Stimulated activated CD4-positive, alpha-beta T cell treated with anti-CD3 and anti-CD28 coated beads, Interleukin-15, amount 100 ng/mL, for 24 hours (primary cell): ENCODE measurements at regions not wholly inside any gene's neighbourhood (a gene's known extent, or its start where the extent isn't known, plus 50 kb on each side); places are given as distances from the start of the nearest gene placed in this dataset.
"Not testable (repeated sequence)": the region's sequence is repeated elsewhere in the genome, so short reads cannot be mapped to it uniquely, and the experiment has no call there.

ENCODE experiments used
- DNase-seq: peaks from one replicate; pipeline ENCODE4 v3.0.0-alpha.2; 2020

DNA sequence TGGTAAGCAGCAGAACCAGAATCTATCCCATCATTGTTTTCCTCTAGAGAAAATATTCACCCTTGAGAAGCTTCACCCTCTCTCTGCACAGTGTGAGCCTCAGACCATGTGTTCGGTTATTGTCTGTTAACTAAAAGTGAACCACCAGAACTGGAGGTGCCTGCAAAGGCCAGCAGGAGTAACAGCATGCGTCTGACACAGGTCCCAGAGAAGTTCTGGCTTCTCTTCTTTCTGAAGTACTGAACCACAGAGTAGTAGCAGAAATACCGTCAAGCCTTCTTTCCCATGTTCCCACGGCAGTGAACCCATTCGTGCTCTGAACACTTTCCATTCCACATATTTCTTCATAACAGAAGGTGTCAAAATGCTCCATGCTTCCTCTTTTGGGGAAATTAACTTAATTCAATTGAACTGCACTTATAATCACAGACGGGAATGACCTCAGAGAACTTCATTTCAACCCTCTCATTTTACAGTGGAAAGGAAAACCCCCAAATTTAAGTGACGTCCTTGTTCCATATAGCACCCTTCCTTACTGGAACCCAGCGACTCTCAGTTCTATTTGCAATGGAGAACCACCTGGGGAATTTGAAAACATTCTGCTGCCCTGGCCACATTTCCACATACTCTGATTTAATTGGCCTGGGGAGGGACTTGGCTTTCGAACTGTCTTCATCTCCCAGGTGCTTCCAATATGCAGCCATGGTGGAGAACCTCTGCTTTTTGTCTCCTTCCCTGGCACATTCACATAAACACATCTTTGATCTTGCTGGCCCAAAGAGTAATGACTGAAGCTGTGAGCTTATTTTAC is 519.1 kb downstream of the RNF144A start:
- DNase-seq: peak; percentile 41

DNA sequence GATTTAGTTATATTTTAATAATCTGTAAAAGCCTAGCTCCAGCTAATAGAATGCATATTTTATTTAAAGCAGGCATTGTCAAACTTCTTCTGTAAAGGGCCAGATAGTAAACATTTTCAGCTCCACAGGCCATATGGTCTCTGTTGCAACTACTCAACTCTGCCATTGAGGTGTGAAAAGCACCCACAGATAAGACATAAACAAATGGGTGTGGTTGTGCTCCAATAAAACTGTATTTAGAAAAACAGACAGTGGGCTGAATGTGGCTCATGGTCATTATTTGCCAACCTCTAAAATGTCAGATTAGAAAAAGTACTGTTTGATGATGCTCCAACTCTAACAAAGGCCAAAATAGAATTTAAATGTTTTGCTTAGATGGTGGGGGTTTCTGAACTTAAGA is 519.9 kb downstream of the RNF144A start:
- DNase-seq: no peak

DNA sequence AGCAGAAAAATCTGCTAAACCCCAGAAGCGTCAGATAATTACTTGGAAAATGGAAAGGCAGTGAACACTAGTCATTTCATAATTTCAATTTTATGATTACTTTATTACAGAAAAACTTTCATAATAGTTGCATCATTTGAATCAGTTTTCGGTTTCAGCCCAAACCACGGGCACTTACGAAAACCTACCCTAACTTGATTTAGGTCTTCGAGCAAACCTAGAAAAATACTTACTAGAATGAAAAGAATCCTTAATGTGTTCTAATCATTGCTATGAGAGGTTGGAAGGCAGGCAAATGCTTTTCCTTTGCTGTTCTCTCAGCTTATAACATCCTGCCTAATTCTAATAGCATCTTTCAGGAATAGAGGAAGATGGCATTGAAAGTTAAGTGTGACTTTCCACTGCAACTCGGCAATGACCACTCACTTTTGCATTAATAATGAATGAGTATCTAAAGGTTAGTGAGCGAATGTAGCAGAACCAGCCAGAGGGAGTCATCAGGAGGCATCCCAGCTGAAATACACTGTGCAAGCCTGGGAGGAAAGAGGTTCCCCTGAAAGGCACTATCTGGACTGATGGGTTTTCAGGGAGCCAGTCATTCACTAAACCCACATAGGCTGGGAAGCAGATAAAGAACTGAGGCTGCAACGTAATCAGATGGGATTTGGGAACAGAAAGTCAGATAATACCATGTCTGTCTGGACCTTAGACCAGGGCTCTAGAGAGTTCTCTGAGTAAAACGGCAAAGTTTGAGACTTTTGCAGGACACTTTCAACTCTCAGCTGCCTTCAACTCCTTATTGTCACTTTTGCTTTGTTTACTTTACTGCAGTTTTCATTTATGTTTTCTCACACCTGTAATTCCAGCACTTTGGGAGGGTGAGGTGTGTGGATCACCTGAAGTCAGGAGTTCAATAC is 520.8 kb downstream of the RNF144A start:
- DNase-seq: peak; percentile 58

DNA sequence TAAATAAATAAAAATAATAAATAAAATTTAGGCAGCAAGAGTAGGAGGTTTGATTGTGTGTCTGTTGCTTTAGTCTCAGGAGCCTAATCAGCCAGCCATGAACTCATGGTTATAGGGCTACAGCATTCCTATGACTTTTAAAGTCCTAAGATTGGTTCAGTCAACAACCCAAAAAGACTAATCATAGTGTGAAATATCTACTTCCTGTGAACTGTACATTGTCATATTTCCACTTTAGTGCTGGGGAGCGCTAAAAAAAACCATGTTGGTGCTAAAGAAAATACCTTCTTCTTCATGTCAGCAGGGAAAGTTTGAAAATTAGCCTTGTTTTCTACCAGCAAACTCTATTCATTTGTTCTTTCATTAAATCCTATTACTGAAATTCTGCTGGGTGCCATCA is 521.6 kb downstream of the RNF144A start:
- no peak for DNase-seq

DNA sequence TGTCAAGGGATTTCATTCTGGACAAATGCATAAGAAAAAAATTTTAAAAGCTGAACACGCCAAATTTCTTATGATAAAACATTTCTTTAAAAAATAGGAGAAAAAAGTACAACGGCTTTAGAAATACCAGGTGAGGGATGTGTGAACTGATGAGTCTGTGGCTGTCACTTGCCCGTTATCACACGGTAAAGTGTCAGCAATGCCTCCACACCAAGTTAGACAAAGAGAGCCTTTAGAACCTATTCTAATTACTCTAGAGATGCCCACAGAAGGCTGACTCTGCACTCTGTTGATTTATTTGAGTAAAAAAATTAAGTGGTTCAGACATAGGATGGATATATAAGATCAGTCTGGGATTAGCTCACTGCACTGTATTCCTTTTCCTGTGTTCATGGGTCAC is 523.8 kb downstream of the RNF144A start:
- DNase-seq: no peak

DNA sequence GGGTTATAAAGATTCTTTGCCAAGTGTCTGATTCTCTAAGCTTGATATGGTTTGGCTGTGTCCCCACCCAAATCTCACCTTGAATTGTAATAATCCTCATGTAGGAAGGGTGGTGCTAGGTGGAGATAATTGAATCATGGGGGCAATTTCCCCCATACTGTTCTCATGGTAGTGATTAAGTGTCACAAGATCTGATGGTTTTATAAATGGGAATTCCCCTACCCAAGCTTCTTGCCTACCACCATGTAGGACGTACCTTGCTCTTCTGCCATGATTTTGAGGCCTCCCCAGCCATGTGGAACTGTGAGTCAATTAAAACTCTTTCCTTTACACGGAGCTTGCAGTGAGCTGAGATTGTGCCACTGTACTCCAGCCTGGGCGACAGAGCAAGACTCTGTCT is 524.6 kb downstream of the RNF144A start:
- DNase-seq: not testable (repeated sequence)

DNA sequence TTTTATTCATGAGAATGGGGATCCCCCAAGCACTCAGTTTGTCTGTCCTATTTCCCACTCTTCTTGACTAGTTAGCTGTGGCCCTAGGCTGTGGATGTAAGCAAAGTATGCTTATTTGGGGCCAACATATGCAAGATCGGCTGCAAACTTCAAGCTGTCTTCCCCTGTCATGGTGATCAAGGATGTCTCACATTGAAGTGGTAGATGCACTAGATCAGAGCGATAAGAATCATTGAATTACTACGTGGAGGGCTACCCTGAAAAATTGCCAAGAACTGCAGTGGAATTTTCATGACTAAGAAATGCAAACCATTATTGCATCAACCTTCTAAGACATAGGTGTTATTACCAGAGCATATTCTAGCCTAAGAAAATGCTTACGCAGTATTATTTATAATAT is 527.4 kb downstream of the RNF144A start:
- DNase-seq: no peak

DNA sequence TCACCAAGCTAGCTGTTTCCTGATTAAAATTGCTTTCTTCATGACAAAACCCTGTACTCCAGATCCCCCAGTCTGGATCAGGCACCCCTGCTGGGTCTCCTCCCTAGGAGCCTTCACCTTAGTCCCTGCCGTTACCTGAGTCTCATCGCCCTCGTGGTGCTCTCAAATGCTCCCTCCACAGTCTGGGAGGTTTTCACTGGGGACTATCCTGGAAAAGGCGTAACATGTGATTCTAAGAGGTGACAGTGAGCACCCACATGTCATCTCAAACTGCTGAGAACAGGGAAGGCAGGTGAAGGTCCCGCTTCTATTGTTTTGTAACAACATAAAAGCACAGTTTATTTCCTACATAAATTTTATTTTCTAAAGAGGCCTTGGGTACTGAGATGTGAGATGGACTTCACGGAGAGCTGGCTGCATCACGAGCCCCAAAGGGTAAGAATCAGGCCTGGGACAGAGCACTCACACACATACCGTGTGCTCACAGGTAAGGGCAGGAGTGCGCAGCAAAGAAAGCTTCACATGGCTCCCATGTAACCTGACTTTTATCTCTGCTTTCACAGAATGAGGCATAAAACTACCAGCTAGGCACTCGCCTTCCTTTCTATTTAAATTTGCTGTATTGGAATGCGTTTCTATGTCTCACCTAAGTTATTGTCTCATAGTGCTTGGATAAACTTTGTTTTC is 531.5 kb downstream of the RNF144A start:
- DNase-seq: no peak

DNA sequence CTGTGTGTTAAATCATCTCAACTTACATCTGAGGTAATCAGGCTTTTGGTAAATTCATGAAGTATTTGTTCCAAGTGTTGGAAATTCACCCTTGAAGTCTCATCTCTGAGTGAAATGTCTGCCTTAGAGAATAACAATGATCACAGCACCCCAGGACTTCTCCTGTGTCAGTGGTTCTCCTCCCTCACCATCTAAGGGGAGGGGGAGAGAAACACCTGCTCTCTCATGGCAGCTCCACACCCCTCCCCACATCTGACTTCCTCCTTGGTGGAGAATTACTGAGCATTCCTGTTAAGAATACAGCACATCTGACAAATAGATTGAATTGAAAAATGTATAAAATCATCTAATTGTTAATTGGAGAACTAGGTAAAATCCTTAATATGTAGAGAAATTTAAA is 532.1 kb downstream of the RNF144A start:
- DNase-seq: no peak

DNA sequence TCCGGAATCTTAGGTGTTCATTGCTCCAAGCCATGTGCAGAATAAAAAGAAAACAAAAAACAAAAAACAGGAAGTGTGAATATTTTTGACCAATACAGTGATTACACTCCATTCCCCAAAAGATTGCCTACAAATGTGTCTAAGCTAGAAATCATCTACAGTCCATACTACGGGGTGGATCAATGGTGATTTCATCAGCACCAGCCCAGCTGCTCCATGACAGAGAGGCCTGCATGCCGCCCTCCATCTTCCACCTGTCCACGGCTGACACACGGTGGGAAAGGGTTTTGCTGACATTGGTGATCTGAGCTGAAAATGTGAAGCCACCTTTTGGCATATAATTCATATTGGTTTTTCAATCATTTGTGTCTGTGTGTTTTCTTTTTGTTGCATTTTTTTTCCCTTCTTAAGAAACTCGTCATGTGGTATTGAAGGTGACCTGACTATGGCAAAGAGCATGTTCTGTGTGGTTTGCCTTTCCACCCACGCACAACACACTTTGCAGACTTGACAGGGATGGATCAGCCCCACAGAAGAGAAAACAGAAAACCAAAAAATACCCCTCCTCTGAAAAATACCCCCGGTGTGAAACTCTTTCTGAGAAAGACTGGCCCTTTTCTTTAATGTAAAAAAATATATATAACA is 533.1 kb downstream of the RNF144A start:
- DNase-seq: peak; percentile 78

DNA sequence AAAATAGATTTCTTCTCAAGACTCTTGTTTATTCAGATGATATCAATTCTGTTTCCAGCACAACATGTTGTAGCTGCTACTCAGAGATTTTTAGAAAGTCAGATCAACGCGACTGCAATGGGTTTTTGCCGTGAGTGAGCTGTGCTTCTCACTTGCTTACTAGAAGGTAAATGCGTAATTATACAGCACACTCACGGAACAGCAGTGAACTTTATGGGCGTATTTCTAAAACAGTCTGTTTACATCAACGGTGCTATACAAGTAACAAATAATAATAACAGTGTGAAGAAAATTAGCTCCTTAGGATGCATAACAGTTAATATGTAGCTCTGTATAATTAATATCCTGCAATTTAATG is 533.6 kb downstream of the RNF144A start:
- DNase-seq: peak; percentile 45

DNA sequence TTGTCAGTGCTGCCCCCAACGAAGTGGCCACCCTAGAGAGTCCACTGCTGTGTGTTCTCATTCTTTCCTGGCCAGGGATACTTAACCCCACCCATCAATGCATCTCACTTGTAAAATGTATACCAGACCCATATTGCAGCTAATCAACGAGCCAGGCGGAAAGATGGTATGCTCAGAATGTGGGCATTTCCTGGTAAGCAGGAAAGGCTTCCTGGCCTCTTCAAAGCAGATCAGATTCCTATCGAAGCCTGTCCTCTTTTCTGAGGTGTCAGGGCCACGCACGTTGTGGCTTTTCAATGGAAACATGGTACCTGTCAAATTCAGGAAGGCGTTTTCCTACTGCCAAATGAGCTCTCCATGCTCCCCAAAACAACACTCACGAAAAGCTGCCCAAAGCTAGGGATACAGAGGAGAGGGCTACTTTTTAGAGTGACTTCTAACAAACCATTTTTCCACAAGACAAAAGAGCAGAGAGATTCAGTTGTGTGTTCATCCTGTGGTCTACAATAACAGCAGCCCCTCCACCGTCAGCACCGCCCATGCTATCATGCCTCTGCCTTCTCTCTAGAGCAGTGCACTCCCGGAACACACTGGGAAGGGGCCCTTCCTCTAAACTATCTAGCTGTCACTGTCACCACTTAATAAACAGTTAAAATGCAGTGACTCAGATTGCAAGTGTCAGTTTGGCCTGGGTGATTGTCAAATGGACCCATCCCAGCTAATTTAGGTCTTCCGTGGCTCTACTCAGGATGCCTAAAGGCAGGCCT is 535.1 kb downstream of the RNF144A start:
- DNase-seq: peak; percentile 46

DNA sequence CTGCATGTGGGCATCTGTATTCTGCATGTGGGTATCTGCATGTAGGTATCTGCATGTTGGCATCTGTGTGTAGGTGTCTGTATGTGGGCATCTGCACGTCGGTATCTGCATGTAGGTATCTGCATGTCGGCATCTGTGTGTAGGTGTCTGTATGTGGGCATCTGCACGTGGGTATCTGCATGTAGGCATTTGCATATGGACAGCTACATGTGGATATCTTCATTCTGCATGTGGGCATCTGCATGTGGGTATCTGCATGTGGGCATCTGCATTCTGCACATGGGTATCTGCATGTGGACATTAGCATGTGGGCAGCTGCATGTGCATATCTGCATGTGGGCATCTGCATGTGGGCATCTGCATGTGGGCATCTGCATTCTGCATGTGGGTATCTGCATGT is 537.4 kb downstream of the RNF144A start:
- DNase-seq: no peak

DNA sequence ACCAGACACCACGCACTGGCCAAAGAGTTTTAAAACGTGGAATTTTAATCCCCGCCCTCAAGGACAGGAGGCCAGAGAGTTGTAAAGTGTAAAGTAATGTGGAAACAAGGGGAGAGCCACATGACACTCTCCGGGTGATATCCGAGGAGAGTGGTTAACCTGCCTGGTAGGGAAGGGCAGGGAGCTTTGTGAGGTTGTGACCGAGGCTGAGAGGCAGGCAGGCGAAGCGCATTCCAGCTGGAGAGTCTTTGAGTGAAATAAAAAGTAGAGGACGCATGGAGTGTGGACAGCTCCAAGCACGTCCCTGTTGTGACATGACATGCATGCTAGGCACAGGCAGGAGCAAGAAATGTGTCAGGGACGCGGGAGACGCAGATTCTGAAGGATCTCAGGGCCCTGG is 539.5 kb downstream of the RNF144A start:
- no peak for DNase-seq

DNA sequence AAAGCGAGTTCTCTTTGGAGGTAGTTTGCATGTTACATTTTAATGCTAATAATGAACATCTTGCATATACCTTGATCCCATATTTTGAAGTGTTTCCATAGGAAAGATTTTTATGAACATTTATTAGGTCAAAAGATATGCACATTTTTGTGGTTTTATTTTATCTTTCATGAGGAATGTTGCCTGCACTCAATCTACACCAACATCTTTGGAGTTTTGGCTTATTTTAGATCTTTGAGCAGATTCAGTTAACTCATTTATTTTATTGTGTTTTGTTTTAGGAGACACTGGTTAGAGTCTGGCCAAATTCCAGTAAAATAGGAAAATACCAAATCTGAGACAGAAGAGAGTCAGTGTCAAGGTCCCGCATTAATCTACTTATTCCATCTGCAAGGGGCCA is 540.9 kb downstream of the RNF144A start:
- no peak for DNase-seq

DNA sequence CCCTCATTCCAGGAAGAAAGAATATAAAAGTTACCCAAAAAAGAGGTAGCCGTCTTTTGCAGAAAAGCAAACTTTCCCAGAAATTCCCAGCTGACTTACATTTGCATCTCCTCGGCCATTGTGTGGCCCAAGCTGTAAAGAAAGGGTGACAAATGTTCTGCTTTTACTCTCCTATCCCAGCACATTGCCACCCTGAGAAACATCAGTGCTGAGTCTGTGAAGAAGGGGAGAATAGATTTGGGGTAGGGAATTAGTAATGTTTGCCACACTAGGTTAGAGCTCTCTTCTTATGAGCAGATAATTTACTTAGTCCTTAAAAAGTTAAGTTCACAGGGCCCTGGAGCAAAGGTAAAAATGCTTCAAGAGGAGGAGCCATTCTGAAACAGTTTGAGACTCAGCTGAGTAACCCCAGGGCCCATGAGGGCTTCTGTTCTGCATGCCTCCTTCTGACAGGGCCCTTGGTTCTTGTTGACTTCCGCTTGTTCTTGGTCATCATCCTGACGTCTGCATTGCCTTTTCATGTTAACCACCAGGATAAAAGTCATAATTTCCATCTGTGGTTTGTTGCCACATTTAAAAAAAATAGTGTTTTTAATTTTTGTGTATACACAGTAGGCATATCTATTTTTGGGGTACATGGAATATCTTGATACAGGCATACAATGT is 550.7 kb downstream of the RNF144A start:
- peak; percentile 52 for DNase-seq

DNA sequence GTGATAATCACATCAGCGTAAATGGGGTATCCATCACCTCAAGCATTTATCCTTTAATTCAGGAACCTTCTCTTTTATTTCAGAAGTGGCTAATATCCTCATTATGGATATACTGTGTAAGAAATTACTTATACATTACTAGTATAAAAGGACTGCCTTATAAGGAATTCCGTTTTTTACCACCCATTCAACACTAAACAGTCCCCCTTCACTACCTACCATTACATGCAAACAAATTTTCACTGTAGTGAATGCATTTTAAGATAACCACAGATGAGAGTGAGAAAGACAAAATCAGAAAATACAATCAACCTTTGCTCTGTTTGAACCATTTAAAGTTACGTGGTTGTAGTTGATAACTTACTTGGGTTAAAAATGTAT is 551.2 kb downstream of the RNF144A start:
- no peak for DNase-seq

DNA sequence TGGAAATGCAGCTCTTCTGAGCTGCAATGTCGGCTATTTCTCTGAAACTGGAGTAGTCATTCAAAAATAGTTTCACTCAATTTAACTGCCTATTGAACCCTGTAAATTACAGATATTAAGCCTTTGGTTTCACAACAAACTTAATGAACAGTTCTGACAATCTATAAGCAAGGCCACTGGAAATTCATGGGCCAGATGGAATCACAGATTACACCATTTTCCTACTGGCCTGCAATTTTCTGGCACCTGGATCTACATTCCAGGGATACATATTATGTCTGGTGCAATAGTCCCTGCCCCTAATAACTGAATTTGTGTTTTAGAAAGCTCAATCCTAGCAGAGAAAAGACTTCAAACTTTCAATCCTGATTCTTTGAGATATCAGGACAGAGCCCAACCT is 551.7 kb downstream of the RNF144A start:
- DNase-seq: no peak

DNA sequence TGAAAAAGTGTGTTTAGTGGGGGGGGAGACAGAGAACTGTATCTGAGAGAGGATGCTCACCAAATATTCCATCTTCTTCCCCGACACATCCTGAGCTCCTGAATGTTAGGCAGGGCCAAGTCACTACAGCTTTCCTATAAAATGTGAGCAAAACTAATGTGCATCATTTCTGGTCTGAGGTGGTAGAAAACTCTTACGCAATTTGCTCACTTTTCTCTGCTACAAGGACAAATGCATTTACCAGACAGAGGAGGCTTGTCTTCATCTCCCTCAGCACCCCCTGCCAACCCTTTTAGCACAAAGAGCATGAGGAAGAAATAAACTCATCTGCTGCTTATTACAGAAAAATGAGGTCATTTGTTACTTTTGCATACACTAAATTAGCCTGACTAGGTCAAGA is 554.0 kb downstream of the RNF144A start:
- no peak for DNase-seq

DNA sequence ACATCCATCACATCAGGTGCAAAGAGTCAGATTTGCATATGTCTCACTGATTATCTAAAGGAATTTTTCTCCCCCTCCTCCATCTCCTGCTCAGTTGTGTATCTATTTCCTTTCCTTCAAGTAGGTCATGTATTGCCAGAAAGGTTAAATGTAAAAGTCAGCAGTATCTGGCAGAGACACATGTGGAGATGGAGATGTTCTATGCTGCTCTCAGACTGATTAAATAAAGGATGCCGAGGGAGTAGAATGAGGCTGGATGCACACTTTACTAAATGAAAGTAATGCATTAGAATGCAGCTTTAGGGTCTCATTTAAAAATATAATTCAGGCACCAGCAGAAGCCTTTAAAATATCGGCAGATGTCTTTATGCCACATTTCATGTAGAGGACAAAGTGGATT is 555.3 kb downstream of the RNF144A start:
- no peak for DNase-seq

DNA sequence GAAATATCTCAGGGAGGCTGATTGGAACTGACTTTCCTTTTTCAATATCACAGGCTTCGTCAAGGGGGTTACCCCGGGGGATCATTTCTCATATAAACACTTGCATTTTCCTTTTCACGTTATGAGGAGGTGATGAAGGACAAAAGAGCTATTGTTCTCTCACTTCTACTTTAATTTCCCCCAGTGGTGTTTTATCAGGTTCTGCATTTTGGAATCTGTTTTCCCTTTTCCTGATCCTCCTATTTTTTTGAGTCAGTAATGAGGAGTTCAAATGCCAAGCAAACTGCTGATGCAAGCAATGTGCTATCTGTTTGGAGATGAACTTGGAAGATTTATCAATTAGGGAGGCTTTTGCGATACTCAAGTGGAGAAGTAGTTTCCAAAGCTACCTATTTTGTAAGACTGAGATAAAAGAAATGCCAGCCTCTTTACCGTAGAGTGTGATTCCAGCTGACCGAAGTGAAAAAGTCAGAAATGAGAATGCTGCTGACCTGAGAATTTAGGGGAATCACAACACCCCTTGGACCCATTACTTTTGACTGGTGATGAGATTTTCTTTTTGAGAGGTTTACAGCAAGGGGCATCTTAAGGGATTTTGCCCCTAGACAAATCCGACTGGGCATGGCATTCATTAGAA is 556.0 kb downstream of the RNF144A start:
- no peak for DNase-seq
